SK-N-SH (cell line): ENCODE measurements at regions not wholly inside any gene's neighbourhood (a gene's known extent, or its start where the extent isn't known, plus 50 kb on each side); places are given as distances from the start of the nearest gene placed in this dataset.

Experiments
- CTCF ChIA-PET: fragments of 300-600, 350-600 bp; formaldehyde crosslinking; extraction: SDS; loops from one replicate; lab custom pipeline; 2021; lab: Yijun Ruan, JAX
- POLR2A ChIA-PET: fragments of 350-600 bp; sonication (Branson Sonifier 250); formaldehyde crosslinking; extraction: SDS; loops from one replicate; lab custom pipeline; 2020; ENCODE audit warnings: antibody characterized with exemption, inconsistent platforms; lab: Yijun Ruan, JAX
- DNase-seq: peaks from one replicate; pipeline ENCODE4 v3.0.0; 2012
- H2AFZ ChIP-seq: fragments of 200-600 bp; sonication (generic); 2 replicates; pipeline ENCODE4 v1.8.1; 2016; ENCODE audit warnings: antibody characterized with exemption, mild to moderate bottlenecking, low read depth
- H3F3A ChIP-seq: fragments of 200-600 bp; sonication (generic); replicated peaks from 2 replicates; pipeline ENCODE3; 2016; ENCODE audit warnings: antibody characterized with exemption, mild to moderate bottlenecking; ENCODE audit not compliant: insufficient read depth
- H3K27ac ChIP-seq, 2 experiments: fragments of 200-500 bp in 1 of 2; fragments of 200-600 bp in 1 of 2; sonication (Bioruptor generic) in 1 of 2; sonication (generic), shearing (Covaris generic) in 1 of 2; 2 replicates each; pipeline versions ENCODE4 v1.5.1 to v1.6.1; 2014 to 2016; ENCODE audit warnings: low read depth in 2 of 2, inconsistent platforms in 1 of 2, low read length in 1 of 2, mild to moderate bottlenecking in 1 of 2, mixed read lengths in 1 of 2
- H3K27me3 ChIP-seq: fragments of 200-600 bp; sonication (generic), shearing (Covaris generic); 2 replicates; pipeline ENCODE4 v1.6.1; 2016; ENCODE audit warnings: mixed run types; ENCODE audit not compliant: insufficient read depth
- H3K36me3 ChIP-seq, 2 experiments: fragments of 200-500 bp in 1 of 2; fragments of 200-600 bp in 1 of 2; sonication (Bioruptor generic) in 1 of 2; sonication (generic) in 1 of 2; replicated peaks in 1 of 2; 2 replicates each; pipeline versions ENCODE3 to v1.5.1; 2014 to 2016; ENCODE audit warnings: low read length in 1 of 2, mild to moderate bottlenecking in 1 of 2; ENCODE audit not compliant: insufficient read depth in 2 of 2, control insufficient read depth in 1 of 2
- H3K4me1 ChIP-seq, 2 experiments: fragments of 200-500 bp in 1 of 2; fragments of 200-600 bp in 1 of 2; sonication (Bioruptor generic) in 1 of 2; sonication (generic), shearing (Covaris generic) in 1 of 2; 2 replicates each; pipeline versions ENCODE4 v1.5.1 to v1.6.1; 2014 to 2016; ENCODE audit warnings: low read depth in 1 of 2, low read length in 1 of 2, mixed run types in 1 of 2; ENCODE audit not compliant: insufficient read depth in 2 of 2, control insufficient read depth in 1 of 2
- H3K4me2 ChIP-seq: fragments of 200-600 bp; sonication (generic), shearing (Covaris generic); 2 replicates; pipeline ENCODE4 v1.6.1; 2017; ENCODE audit warnings: mixed run types
- H3K4me3 ChIP-seq, 2 experiments: fragments of 200-500 bp in 1 of 2; fragments of 200-600 bp in 1 of 2; sonication (Bioruptor generic) in 1 of 2; sonication (generic), shearing (Covaris generic) in 1 of 2; 2 replicates each; pipeline versions ENCODE4 v1.5.1 to v1.8.1; 2014 to 2016; ENCODE audit warnings: low read depth in 2 of 2, inconsistent platforms in 1 of 2, low read length in 1 of 2, mild to moderate bottlenecking in 1 of 2, mixed read lengths in 1 of 2, moderate library complexity in 1 of 2
- H3K79me2 ChIP-seq: fragments of 200-600 bp; sonication (generic); 2 replicates; pipeline ENCODE4 v1.8.1; 2017; ENCODE audit warnings: mild to moderate bottlenecking; ENCODE audit not compliant: insufficient read depth
- H3K9ac ChIP-seq: fragments of 200-600 bp; sonication (generic); 2 replicates; pipeline ENCODE4 v1.6.1; 2017; ENCODE audit warnings: mixed run types
- H3K9me2 ChIP-seq: fragments of 200-600 bp; sonication (generic); 2 replicates; pipeline ENCODE4 v1.6.1; 2017; ENCODE audit warnings: mixed run types
- H3K9me3 ChIP-seq: fragments of 200-600 bp; sonication (generic); 2 replicates; pipeline ENCODE4 v1.6.1; 2017; ENCODE audit warnings: mixed run types, mild to moderate bottlenecking, moderate library complexity
- H4K20me1 ChIP-seq: fragments of 200-600 bp; sonication (generic); 2 replicates; pipeline ENCODE4 v1.6.1; 2017; ENCODE audit warnings: mild to moderate bottlenecking, mixed run types; ENCODE audit not compliant: insufficient read depth
- ELF1 ChIP-seq: IDR thresholded peaks from 2 replicates; pipeline ENCODE4 v1.4.0; 2012
- EP300 ChIP-seq, 2 experiments: IDR thresholded peaks; 2 replicates each; pipeline versions ENCODE4 v1.4.0 to v1.6.1; 2012; ENCODE audit warnings: borderline replicate concordance in 1 of 2, low read depth in 1 of 2, low read length in 1 of 2
- FOSL2 ChIP-seq: IDR thresholded peaks from 2 replicates; pipeline ENCODE4 v1.4.0; 2012; ENCODE audit warnings: low read depth, mild to moderate bottlenecking, moderate library complexity, borderline replicate concordance
- GABPA ChIP-seq: IDR thresholded peaks from 2 replicates; pipeline ENCODE4 v1.4.0; 2012; ENCODE audit warnings: low read depth, mild to moderate bottlenecking
- JUND ChIP-seq: IDR thresholded peaks from 2 replicates; pipeline ENCODE4 v1.4.0; 2012
- NRF1 ChIP-seq: IDR thresholded peaks from 2 replicates; pipeline ENCODE4 v1.6.1; 2012; ENCODE audit warnings: low read depth, mild to moderate bottlenecking, low read length
- SIN3A ChIP-seq: IDR thresholded peaks from 2 replicates; pipeline ENCODE4 v1.6.1; 2012; ENCODE audit warnings: low read depth, mild to moderate bottlenecking, low read length, moderate library complexity, borderline replicate concordance
- TCF12 ChIP-seq: IDR thresholded peaks from 2 replicates; pipeline ENCODE4 v1.4.0; 2012
- TEAD4 ChIP-seq: IDR thresholded peaks from 2 replicates; pipeline ENCODE4 v1.4.0; 2012; ENCODE audit warnings: mild to moderate bottlenecking, borderline replicate concordance; ENCODE audit not compliant: insufficient read depth
- WGBS: methylation state at CpG from one replicate; pipeline ENCODE4 v1.1.6; 2017; ENCODE audit warnings: low lambda C conversion rate; 5-methylcytosine and 5-hydroxymethylcytosine counted together
- TF ChIP-seq, protein P1 (sequence below): IDR thresholded peaks from 2 replicates; pipeline ENCODE4 v1.4.0; 2012; ENCODE audit warnings: low read depth, borderline replicate concordance
- TF ChIP-seq, protein P2 (sequence below): fragments of 200-600 bp; sonication (generic); IDR thresholded peaks from 2 replicates; pipeline ENCODE4 v1.6.1; 2017; ENCODE audit warnings: antibody characterized with exemption, mild to moderate bottlenecking, moderate library complexity

DNA sequence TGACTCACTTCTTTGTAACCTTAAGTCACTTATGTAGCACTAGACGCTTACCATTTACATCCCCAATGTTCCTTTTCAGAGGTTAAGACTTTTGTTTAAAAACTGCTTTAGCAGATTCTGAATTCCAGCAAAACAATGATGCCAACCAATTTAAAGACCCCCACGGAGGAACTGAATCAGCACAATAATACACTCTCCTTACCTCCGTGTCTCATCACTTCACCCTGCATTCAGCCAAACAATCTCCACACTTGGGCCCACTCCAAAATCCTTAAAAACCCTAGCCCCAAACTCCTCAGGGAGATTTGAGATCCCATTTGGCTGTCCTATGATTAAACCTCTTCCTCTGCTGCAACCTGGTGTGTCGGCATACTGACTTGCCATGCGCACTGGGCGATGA, 153.9 kb downstream of the B3GNT2 start:
- H2AFZ ChIP-seq: no peak overlapping the region
- H3K4me1 ChIP-seq: no peaks in the 10 kb centered on the region
- H3K79me2 ChIP-seq: no peaks in the 10 kb centered on the region
- DNase-seq: no peak
- H3K9me3 ChIP-seq: no peaks in the 10 kb centered on the region
- H3K27me3 ChIP-seq: no peaks in the 10 kb centered on the region
- TF ChIP-seq SIN3A (no peak), JUND (no peak), EP300 (IDR thresholded peaks at IDR 0.05; ENCODE audit: borderline replicate concordance in 1 of 2, low read depth in 1 of 2, low read length in 1 of 2) (no peak), TEAD4 (no peak), TCF12 (no peak), FOSL2 (no peak), ELF1 (no peak)
- H3F3A ChIP-seq: no peaks in the 10 kb centered on the region
- no peak overlapping the region for H3K27ac ChIP-seq
- H3K4me2 ChIP-seq: no peak overlapping the region
- ChIA-PET POLR2A (no interaction called here), CTCF (no interaction called here)
- H3K36me3 ChIP-seq: no peaks in the 10 kb centered on the region
- H3K4me3 ChIP-seq: no peak overlapping the region
- WGBS: 85% methylated on average over 6 of the region's 6 CpGs
- no peak overlapping the region for H3K9ac ChIP-seq
- H3K9me2 ChIP-seq: no peaks in the 10 kb centered on the region
- no peaks in the 10 kb centered on the region for H4K20me1 ChIP-seq

DNA sequence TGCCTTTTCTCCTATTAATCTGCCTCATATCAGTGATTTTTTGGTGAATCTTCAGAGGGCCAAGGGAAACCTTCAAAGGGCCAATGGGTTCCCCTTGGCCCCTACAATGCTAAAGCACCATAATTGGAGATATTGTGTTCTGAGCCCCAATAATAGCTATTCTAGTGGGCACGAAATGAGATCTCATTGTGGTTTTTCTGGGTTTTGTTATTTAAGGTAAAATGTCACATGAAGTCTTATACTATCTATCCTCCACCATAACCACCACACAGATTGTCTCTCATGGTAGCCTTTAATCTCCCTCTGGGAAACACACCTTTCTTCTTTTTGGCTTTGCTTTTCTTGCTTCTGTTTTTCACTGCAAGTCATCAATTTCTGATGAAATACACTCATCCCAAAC, 152.8 kb downstream of the B3GNT2 start:
- Histone ChIP-seq H3K36me3 (no peaks in the 10 kb centered on the region), H3K4me2 (no peak overlapping the region), H3K27me3 (no peaks in the 10 kb centered on the region), H3K9me2 (no peaks in the 10 kb centered on the region), H4K20me1 (no peaks in the 10 kb centered on the region), H3K27ac (no peak overlapping the region), H3K9me3 (no peaks in the 10 kb centered on the region), H3K79me2 (no peaks in the 10 kb centered on the region), H3F3A (no peaks in the 10 kb centered on the region), H3K4me3 (no peak overlapping the region), H3K9ac (no peak overlapping the region), H2AFZ (no peak overlapping the region), H3K4me1 (no peaks in the 10 kb centered on the region)
- POLR2A ChIA-PET: no interaction called here
- TF ChIP-seq NRF1 (no peak), TCF12 (no peak), EP300 (IDR thresholded peaks at IDR 0.05; ENCODE audit: borderline replicate concordance in 1 of 2, low read depth in 1 of 2, low read length in 1 of 2) (no peak), GABPA (no peak)
- TF ChIP-seq, protein P1, sequence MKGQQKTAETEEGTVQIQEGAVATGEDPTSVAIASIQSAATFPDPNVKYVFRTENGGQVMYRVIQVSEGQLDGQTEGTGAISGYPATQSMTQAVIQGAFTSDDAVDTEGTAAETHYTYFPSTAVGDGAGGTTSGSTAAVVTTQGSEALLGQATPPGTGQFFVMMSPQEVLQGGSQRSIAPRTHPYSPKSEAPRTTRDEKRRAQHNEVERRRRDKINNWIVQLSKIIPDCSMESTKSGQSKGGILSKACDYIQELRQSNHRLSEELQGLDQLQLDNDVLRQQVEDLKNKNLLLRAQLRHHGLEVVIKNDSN: no peak
- TF ChIP-seq, protein P2, sequence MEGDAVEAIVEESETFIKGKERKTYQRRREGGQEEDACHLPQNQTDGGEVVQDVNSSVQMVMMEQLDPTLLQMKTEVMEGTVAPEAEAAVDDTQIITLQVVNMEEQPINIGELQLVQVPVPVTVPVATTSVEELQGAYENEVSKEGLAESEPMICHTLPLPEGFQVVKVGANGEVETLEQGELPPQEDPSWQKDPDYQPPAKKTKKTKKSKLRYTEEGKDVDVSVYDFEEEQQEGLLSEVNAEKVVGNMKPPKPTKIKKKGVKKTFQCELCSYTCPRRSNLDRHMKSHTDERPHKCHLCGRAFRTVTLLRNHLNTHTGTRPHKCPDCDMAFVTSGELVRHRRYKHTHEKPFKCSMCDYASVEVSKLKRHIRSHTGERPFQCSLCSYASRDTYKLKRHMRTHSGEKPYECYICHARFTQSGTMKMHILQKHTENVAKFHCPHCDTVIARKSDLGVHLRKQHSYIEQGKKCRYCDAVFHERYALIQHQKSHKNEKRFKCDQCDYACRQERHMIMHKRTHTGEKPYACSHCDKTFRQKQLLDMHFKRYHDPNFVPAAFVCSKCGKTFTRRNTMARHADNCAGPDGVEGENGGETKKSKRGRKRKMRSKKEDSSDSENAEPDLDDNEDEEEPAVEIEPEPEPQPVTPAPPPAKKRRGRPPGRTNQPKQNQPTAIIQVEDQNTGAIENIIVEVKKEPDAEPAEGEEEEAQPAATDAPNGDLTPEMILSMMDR: no peak
- DNase-seq: no peak
- WGBS: 38% methylated on average over 1 of the region's 1 CpG
- CTCF ChIA-PET: no interaction called here
